Keratinocyte (primary cell): ENCODE measurements at regions not wholly inside any gene's neighbourhood (a gene's known extent, or its start where the extent isn't known, plus 50 kb on each side); places are given as distances from the start of the nearest gene placed in this dataset.

Source experiments
- DNase-seq: peaks from one replicate; pipeline ENCODE4 v3.0.0-alpha.2; 2011; ENCODE audit warnings: low read depth, missing footprints, low spot score
- FAIRE-seq: peaks from 2 replicates; lab custom pipeline; 2011; peaks lifted over from hg19 to GRCh38; lab: Jason Lieb, UNC
- H2AFZ ChIP-seq: 2 replicates; pipeline ENCODE4 v1.6.0; 2012; ENCODE audit warnings: low read length, control low read depth, inconsistent platforms; ENCODE audit not compliant: control insufficient read depth
- H3K27ac ChIP-seq: 2 replicates; pipeline ENCODE4 v1.5.1; 2011; ENCODE audit warnings: low read length; ENCODE audit not compliant: control insufficient read depth, insufficient read depth
- H3K27me3 ChIP-seq: 3 replicates; pipeline ENCODE4 v1.6.0; 2011; ENCODE audit warnings: low read length; ENCODE audit not compliant: control insufficient read depth, insufficient read depth; ENCODE audit errors: extremely low read depth
- H3K36me3 ChIP-seq, 2 experiments: 2 replicates in 1 of 2; 3 replicates in 1 of 2; pipeline ENCODE4 v1.5.1; 2011; ENCODE audit warnings: low read length in 2 of 2, mild to moderate bottlenecking in 1 of 2; ENCODE audit not compliant: control insufficient read depth in 2 of 2, insufficient read depth in 2 of 2; ENCODE audit errors: extremely low read depth in 1 of 2
- H3K4me1 ChIP-seq: 3 replicates; pipeline ENCODE4 v1.5.1; 2011; ENCODE audit warnings: low read length; ENCODE audit not compliant: control insufficient read depth, insufficient read depth; ENCODE audit errors: extremely low read depth
- H3K4me2 ChIP-seq: 3 replicates; pipeline ENCODE4 v1.6.0; 2011; ENCODE audit warnings: low read depth, low read length; ENCODE audit not compliant: control insufficient read depth, insufficient read depth; ENCODE audit errors: extremely low read depth
- H3K4me3 ChIP-seq, 3 experiments: fragments of 200-600 bp in 1 of 3; sonication (generic) in 1 of 3; 2 replicates in 2 of 3; 3 replicates in 1 of 3; pipeline ENCODE4 v1.5.1; 2011 to 2016; ENCODE audit warnings: low read length in 3 of 3, mild to moderate bottlenecking in 3 of 3, control low read depth in 2 of 3, inconsistent platforms in 1 of 3, low read depth in 1 of 3, mixed read lengths in 1 of 3, mixed run types in 1 of 3, moderate library complexity in 1 of 3; ENCODE audit not compliant: control insufficient read depth in 2 of 3, insufficient read depth in 2 of 3; ENCODE audit errors: extremely low read depth in 1 of 3
- H3K79me2 ChIP-seq: 2 replicates; pipeline ENCODE4 v1.6.0; 2012; ENCODE audit warnings: low read length; ENCODE audit not compliant: control insufficient read depth, insufficient read depth
- H3K9ac ChIP-seq: 3 replicates; pipeline ENCODE4 v1.6.0; 2011; ENCODE audit warnings: low read length; ENCODE audit not compliant: control insufficient read depth, insufficient read depth; ENCODE audit errors: extremely low read depth
- H3K9me1 ChIP-seq: 3 replicates; pipeline ENCODE4 v1.6.0; 2011; ENCODE audit warnings: low read length; ENCODE audit not compliant: control insufficient read depth, insufficient read depth; ENCODE audit errors: extremely low read depth
- H3K9me3 ChIP-seq: 2 replicates; pipeline ENCODE4 v1.5.1; 2012; ENCODE audit warnings: low read depth, low read length; ENCODE audit not compliant: control insufficient read depth
- H4K20me1 ChIP-seq: 3 replicates; pipeline ENCODE4 v1.6.0; 2011; ENCODE audit warnings: low read length; ENCODE audit not compliant: control insufficient read depth, insufficient read depth; ENCODE audit errors: extremely low read depth
- CTCF ChIP-seq, 3 experiments: IDR thresholded peaks in 1 of 3; conservative IDR thresholded peaks in 1 of 3; optimal IDR thresholded peaks in 1 of 3; 2 replicates in 2 of 3; 3 replicates in 1 of 3; pipeline versions ENCODE3 to v1.5.1; 2011; ENCODE audit warnings: low read length in 3 of 3, mild to moderate bottlenecking in 3 of 3, moderate library complexity in 2 of 3, control low read depth in 1 of 3, inconsistent platforms in 1 of 3; ENCODE audit not compliant: insufficient read depth in 2 of 3; ENCODE audit errors: extremely low read depth in 1 of 3
- EZH2 ChIP-seq: IDR thresholded peaks from one replicate; pipeline ENCODE4 v1.6.1; 2012; ENCODE audit warnings: inconsistent platforms, mild to moderate bottlenecking, low read length, moderate library complexity
- dilution Hi-C: fragments of 300-500 bp; cut with MboI; formaldehyde crosslinking; loops from one replicate; pipeline ENCODE4 v1.7.0; 2020; ENCODE audit warnings: low sequenced_read_pairs; ENCODE audit not compliant: extremely low pct_ligation_motif_present

- no peaks in the 10 kb centered on the region for H3K27me3 ChIP-seq
- FAIRE-seq (no peak), DNase-seq (no peak)
- H3K9me1 ChIP-seq, result no peaks in the 10 kb centered on the region
- no peaks in the 10 kb centered on the region for H3K79me2 ChIP-seq
- H3K27ac ChIP-seq, result no peak overlapping the region
- H3K9ac ChIP-seq, result no peak overlapping the region
- no peaks in the 10 kb centered on the region for H3K4me1 ChIP-seq
- H2AFZ ChIP-seq, result no peak overlapping the region
- H3K4me3 ChIP-seq, result no peak overlapping the region
- H3K4me2 ChIP-seq, result no peak overlapping the region
- no peaks in the 10 kb centered on the region for H3K9me3 ChIP-seq
- H4K20me1 ChIP-seq, result no peaks in the 10 kb centered on the region
- TF ChIP-seq CTCF (optimal IDR thresholded peaks at IDR 0.05 in 1 of 3, IDR thresholded peaks at IDR 0.05 in 1 of 3, conservative IDR thresholded peaks at IDR 0.05 in 1 of 3; ENCODE audit: extremely low read depth in 1 of 3, insufficient read depth in 2 of 3, low read length in 3 of 3) (no peak), EZH2 (no peak)
- no peaks in the 10 kb centered on the region for H3K36me3 ChIP-seq
- dilution Hi-C loops, result no loop called here
Observed at GRCh38 chr15:38148471-38148870, 104.2 kb upstream of the SPRED1 start.

DNA sequence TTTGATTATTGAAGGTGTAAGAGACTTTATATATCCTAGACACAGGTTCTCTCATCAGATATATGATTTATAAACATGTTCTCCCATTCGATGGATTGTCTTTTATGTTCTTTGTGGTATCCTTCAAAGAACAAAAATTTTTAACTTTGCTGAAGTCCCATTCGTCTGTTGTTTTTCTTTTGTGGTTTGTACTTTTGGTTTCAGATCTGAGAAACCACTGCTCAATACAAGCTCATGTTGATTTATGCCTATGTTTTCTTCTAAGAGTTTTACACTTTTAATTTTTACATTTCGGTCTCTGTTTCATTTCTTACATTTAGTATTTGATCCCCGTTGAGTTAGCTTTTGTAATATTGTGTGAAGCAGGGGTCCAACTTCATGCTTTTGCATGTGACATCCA lies 103.3 kb upstream of the SPRED1 start:
- FAIRE-seq, result no peak
- Histone ChIP-seq H3K4me3 (no peak overlapping the region), H4K20me1 (no peaks in the 10 kb centered on the region), H3K4me1 (no peaks in the 10 kb centered on the region), H3K79me2 (no peaks in the 10 kb centered on the region), H2AFZ (no peak overlapping the region), H3K27ac (no peak overlapping the region), H3K9me1 (no peaks in the 10 kb centered on the region), H3K4me2 (no peak overlapping the region), H3K9ac (no peak overlapping the region), H3K9me3 (no peaks in the 10 kb centered on the region), H3K36me3 (no peaks in the 10 kb centered on the region), H3K27me3 (no peaks in the 10 kb centered on the region)
- no peak for DNase-seq
- TF ChIP-seq CTCF (optimal IDR thresholded peaks at IDR 0.05 in 1 of 3, IDR thresholded peaks at IDR 0.05 in 1 of 3, conservative IDR thresholded peaks at IDR 0.05 in 1 of 3; ENCODE audit: extremely low read depth in 1 of 3, insufficient read depth in 2 of 3, low read length in 3 of 3), result no peak
- TF ChIP-seq EZH2, result no peak
- dilution Hi-C loops, result no loop called here
